Activated T-cell treated with anti-CD3 and anti-CD28 coated beads, Interleukin-2, amount 50 U/mL, for 4 hours (primary cell): ENCODE measurements at regions not wholly inside any gene's neighbourhood (a gene's known extent, or its start where the extent isn't known, plus 50 kb on each side); places are given as distances from the start of the nearest gene placed in this dataset.
"Not testable (repeated sequence)": the region's sequence is repeated elsewhere in the genome, so short reads cannot be mapped to it uniquely, and the experiment has no call there.

Experiments used
- ATAC-seq, 2 donors: fragments of 200-7000 bp; cut with Tn5 transposase; one replicate each; pipeline ENCODE4 v1.10.0; 2021
- DNase-seq: peaks from one replicate; pipeline ENCODE4 v3.0.0-alpha.2; 2020
- H3K27me3 Mint-ChIP-seq: one replicate; pipeline ENCODE4 v1.8.0; 2021; ENCODE audit warnings: low read depth, mixed read lengths
- H3K36me3 Mint-ChIP-seq: one replicate; pipeline ENCODE4 v1.8.0; 2022; ENCODE audit warnings: mixed read lengths; ENCODE audit not compliant: insufficient read depth
- H3K4me1 Mint-ChIP-seq: one replicate; pipeline ENCODE4 v1.8.0; 2021; ENCODE audit warnings: low read depth, mixed read lengths
- H3K4me3 Mint-ChIP-seq: one replicate; pipeline ENCODE4 v1.8.0; 2021; ENCODE audit warnings: mild to moderate bottlenecking, moderate library complexity, mixed read lengths
- H3K9me3 Mint-ChIP-seq: one replicate; pipeline ENCODE4 v1.8.0; 2021; ENCODE audit warnings: mixed read lengths

- no peaks in the 10 kb centered on the region for H3K36me3 Mint-ChIP-seq
- H3K9me3 Mint-ChIP-seq, result no peaks in the 10 kb centered on the region
- H3K4me3 Mint-ChIP-seq, result no peak overlapping the region
- ATAC-seq (no peak), DNase-seq (no peak)
- no peaks in the 10 kb centered on the region for H3K27me3 Mint-ChIP-seq
- no peaks in the 10 kb centered on the region for H3K4me1 Mint-ChIP-seq
These were observed 448.3 kb downstream of the EFNB2 start for GRCh38 chr13:106087201-106087600.

- Mint-ChIP-seq H3K27me3 (no peaks in the 10 kb centered on the region), H3K9me3 (peaks cover 3% of the 10 kb centered on the region), H3K36me3 (no peaks in the 10 kb centered on the region), H3K4me3 (no peak overlapping the region), H3K4me1 (no peaks in the 10 kb centered on the region)
- no peak for ATAC-seq
- DNase-seq, result no peak
These were observed 451.7 kb downstream of the EFNB2 start for GRCh38 chr13:106083620-106084350.

- H3K27me3 Mint-ChIP-seq, H3K4me3 Mint-ChIP-seq, ATAC-seq, H3K4me1 Mint-ChIP-seq, H3K36me3 Mint-ChIP-seq, DNase-seq, H3K9me3 Mint-ChIP-seq: not testable (repeated sequence)
These were observed 454.2 kb downstream of the EFNB2 start for GRCh38 chr13:106081221-106081620.

GRCh38 chr13:106078191-106078590, 457.3 kb downstream of the EFNB2 start:
- no peaks in the 10 kb centered on the region for H3K4me1 Mint-ChIP-seq
- no peak for ATAC-seq
- no peaks in the 10 kb centered on the region for H3K27me3 Mint-ChIP-seq

GRCh38 chr13:106077017-106077416, 458.4 kb downstream of the EFNB2 start:
- ATAC-seq (no peak), DNase-seq (no peak)
- Mint-ChIP-seq H3K36me3 (no peaks in the 10 kb centered on the region), H3K9me3 (peaks cover 3% of the 10 kb centered on the region), H3K27me3 (no peaks in the 10 kb centered on the region), H3K4me1 (no peaks in the 10 kb centered on the region), H3K4me3 (no peak overlapping the region)

More at GRCh38 chr13:106078191-106078590, 457.3 kb downstream of the EFNB2 start:
- Mint-ChIP-seq H3K9me3 (peaks cover 3% of the 10 kb centered on the region), H3K36me3 (no peaks in the 10 kb centered on the region), H3K4me3 (no peak overlapping the region)
- DNase-seq, result no peak

GRCh38 chr13:106072014-106072413, 463.4 kb downstream of the EFNB2 start:
- DNase-seq, result no peak
- no peaks in the 10 kb centered on the region for H3K27me3 Mint-ChIP-seq
- no peaks in the 10 kb centered on the region for H3K4me1 Mint-ChIP-seq
- no peaks in the 10 kb centered on the region for H3K36me3 Mint-ChIP-seq
- no peaks in the 10 kb centered on the region for H3K9me3 Mint-ChIP-seq
- no peak overlapping the region for H3K4me3 Mint-ChIP-seq
- ATAC-seq, result no peak

GRCh38 chr13:106063591-106064313, 471.7 kb downstream of the EFNB2 start:
- H3K9me3 Mint-ChIP-seq, result peaks cover 2% of the 10 kb centered on the region
- H3K27me3 Mint-ChIP-seq, result no peaks in the 10 kb centered on the region
- ATAC-seq (no peak), DNase-seq (no peak)
- H3K4me3 Mint-ChIP-seq, result no peak overlapping the region
- no peaks in the 10 kb centered on the region for H3K4me1 Mint-ChIP-seq
- no peaks in the 10 kb centered on the region for H3K36me3 Mint-ChIP-seq

GRCh38 chr13:106061781-106062180, 473.7 kb downstream of the EFNB2 start:
- H3K36me3 Mint-ChIP-seq, result no peaks in the 10 kb centered on the region
- no peaks in the 10 kb centered on the region for H3K4me1 Mint-ChIP-seq
- ATAC-seq, result no peak
- no peak overlapping the region for H3K4me3 Mint-ChIP-seq
- H3K27me3 Mint-ChIP-seq, result peaks cover 2% of the 10 kb centered on the region
- DNase-seq, result no peak
- H3K9me3 Mint-ChIP-seq, result peaks cover 3% of the 10 kb centered on the region

GRCh38 chr13:106056851-106057250, 478.6 kb downstream of the EFNB2 start:
- Mint-ChIP-seq H3K9me3 (peaks cover 3% of the 10 kb centered on the region), H3K27me3 (peaks cover 3% of the 10 kb centered on the region), H3K4me3 (no peak overlapping the region), H3K4me1 (no peaks in the 10 kb centered on the region), H3K36me3 (no peaks in the 10 kb centered on the region)
- DNase-seq, result no peak
- ATAC-seq, result no peak

- H3K27me3 Mint-ChIP-seq, result peaks cover 3% of the 10 kb centered on the region
- H3K4me3 Mint-ChIP-seq, result no peak overlapping the region
- H3K36me3 Mint-ChIP-seq, result no peaks in the 10 kb centered on the region
- peaks cover 2% of the 10 kb centered on the region for H3K9me3 Mint-ChIP-seq
- DNase-seq (no peak), ATAC-seq (no peak)
- H3K4me1 Mint-ChIP-seq, result no peaks in the 10 kb centered on the region
These were observed 483.2 kb downstream of the EFNB2 start for GRCh38 chr13:106052200-106052767.

- ATAC-seq, result no peak
These were observed 486.3 kb downstream of the EFNB2 start for GRCh38 chr13:106049171-106049570.

GRCh38 chr13:106048386-106048785, 487.1 kb downstream of the EFNB2 start:
- Mint-ChIP-seq H3K4me3 (no peak overlapping the region), H3K27me3 (peaks cover 2% of the 10 kb centered on the region), H3K9me3 (peaks cover 2% of the 10 kb centered on the region), H3K4me1 (no peaks in the 10 kb centered on the region), H3K36me3 (no peaks in the 10 kb centered on the region)
- no peak for ATAC-seq
- no peak for DNase-seq

More at GRCh38 chr13:106049171-106049570, 486.3 kb downstream of the EFNB2 start:
- no peaks in the 10 kb centered on the region for H3K4me1 Mint-ChIP-seq
- H3K27me3 Mint-ChIP-seq, result peaks cover 2% of the 10 kb centered on the region
- DNase-seq, result no peak
- no peak overlapping the region for H3K4me3 Mint-ChIP-seq
- H3K36me3 Mint-ChIP-seq, result no peaks in the 10 kb centered on the region
- peaks cover 2% of the 10 kb centered on the region for H3K9me3 Mint-ChIP-seq

GRCh38 chr13:106047859-106048258, 487.6 kb downstream of the EFNB2 start:
- Mint-ChIP-seq H3K9me3 (peaks cover 2% of the 10 kb centered on the region), H3K4me1 (no peaks in the 10 kb centered on the region), H3K27me3 (peaks cover 2% of the 10 kb centered on the region), H3K4me3 (no peak overlapping the region), H3K36me3 (no peaks in the 10 kb centered on the region)
- no peak for DNase-seq
- ATAC-seq, result no peak

GRCh38 chr13:106042996-106043581, 492.4 kb downstream of the EFNB2 start:
- ATAC-seq, result no peak
- Mint-ChIP-seq H3K9me3 (no peaks in the 10 kb centered on the region), H3K4me1 (no peaks in the 10 kb centered on the region), H3K36me3 (no peaks in the 10 kb centered on the region), H3K4me3 (no peak overlapping the region), H3K27me3 (no peaks in the 10 kb centered on the region)
- DNase-seq, result no peak
